ENCODE measurements at regions not wholly inside any gene's neighbourhood (a gene's known extent, or its start where the extent isn't known, plus 50 kb on each side); places are given as distances from the start of the nearest gene placed in this dataset.

- no peak for DNase-seq (ENCODE audit: extremely low read depth, insufficient read length)
- H3K36me3 ChIP-seq (ENCODE audit: control insufficient read depth, insufficient read depth, low read length): no peaks in the 10 kb centered on the region
- H3K4me3 ChIP-seq (replicated peaks; ENCODE audit: low read depth, low read length): no peak overlapping the region
- H3K27me3 ChIP-seq (replicated peaks; ENCODE audit: control insufficient read depth, insufficient read depth, low read length): no peaks in the 10 kb centered on the region
- TF ChIP-seq CTCF (IDR thresholded peaks at IDR 0.05; ENCODE audit: insufficient read depth, low read length, poor library complexity, severe bottlenecking): no peak
Measured at GRCh38 chr6:104473021-104473429, 386.7 kb downstream of the HACE1 start.

- Histone ChIP-seq H3K4me3 (replicated peaks; ENCODE audit: low read depth, low read length) (no peak overlapping the region), H3K36me3 (ENCODE audit: control insufficient read depth, insufficient read depth, low read length) (no peaks in the 10 kb centered on the region), H3K27me3 (replicated peaks; ENCODE audit: control insufficient read depth, insufficient read depth, low read length) (no peaks in the 10 kb centered on the region)
- no peak for TF ChIP-seq CTCF (IDR thresholded peaks at IDR 0.05; ENCODE audit: insufficient read depth, low read length, poor library complexity, severe bottlenecking)
- no peak for DNase-seq (ENCODE audit: extremely low read depth, insufficient read length)
Measured at GRCh38 chr6:104472021-104472901, 387.5 kb downstream of the HACE1 start.

GRCh38 chr6:104466306-104466705 lies 393.4 kb downstream of the HACE1 start:
- no peaks in the 10 kb centered on the region for H3K36me3 ChIP-seq (ENCODE audit: control insufficient read depth, insufficient read depth, low read length)
- no peak for TF ChIP-seq CTCF (IDR thresholded peaks at IDR 0.05; ENCODE audit: insufficient read depth, low read length, poor library complexity, severe bottlenecking)
- no peak for DNase-seq (ENCODE audit: extremely low read depth, insufficient read length)
- H3K4me3 ChIP-seq (replicated peaks; ENCODE audit: low read depth, low read length): no peak overlapping the region
- no peaks in the 10 kb centered on the region for H3K27me3 ChIP-seq (replicated peaks; ENCODE audit: control insufficient read depth, insufficient read depth, low read length)

- Histone ChIP-seq H3K4me3 (replicated peaks; ENCODE audit: low read depth, low read length) (no peak overlapping the region), H3K27me3 (replicated peaks; ENCODE audit: control insufficient read depth, insufficient read depth, low read length) (no peaks in the 10 kb centered on the region), H3K36me3 (ENCODE audit: control insufficient read depth, insufficient read depth, low read length) (no peaks in the 10 kb centered on the region)
- no peak for TF ChIP-seq CTCF (IDR thresholded peaks at IDR 0.05; ENCODE audit: insufficient read depth, low read length, poor library complexity, severe bottlenecking)
- no peak for DNase-seq (ENCODE audit: extremely low read depth, insufficient read length)
Measured at GRCh38 chr6:104462811-104463599, 396.7 kb downstream of the HACE1 start.

GRCh38 chr6:104460738-104461483 lies 398.8 kb downstream of the HACE1 start:
- no peaks in the 10 kb centered on the region for H3K27me3 ChIP-seq (replicated peaks; ENCODE audit: control insufficient read depth, insufficient read depth, low read length)
- no peak for DNase-seq (ENCODE audit: extremely low read depth, insufficient read length)
- TF ChIP-seq CTCF (IDR thresholded peaks at IDR 0.05; ENCODE audit: insufficient read depth, low read length, poor library complexity, severe bottlenecking): no peak
- no peak overlapping the region for H3K4me3 ChIP-seq (replicated peaks; ENCODE audit: low read depth, low read length)
- no peaks in the 10 kb centered on the region for H3K36me3 ChIP-seq (ENCODE audit: control insufficient read depth, insufficient read depth, low read length)
